Transverse colon (tissue), 4 donors: ENCODE measurements at regions not wholly inside any gene's neighbourhood (a gene's known extent, or its start where the extent isn't known, plus 50 kb on each side); places are given as distances from the start of the nearest gene placed in this dataset.

Experiments
- DNase-seq: peaks from one replicate; pipeline ENCODE4 v3.0.0-alpha.2; 2019
- H3K27ac ChIP-seq, 4 donors: fragments of 200-600 bp; sonication (generic); 2 replicates each; pipeline ENCODE4 v1.5.1; 2016 to 2018; ENCODE audit warnings: inconsistent platforms in 4 of 4
- H3K27me3 ChIP-seq: fragments of 200-600 bp; sonication (generic); 2 replicates; pipeline ENCODE4 v1.5.1; 2017; ENCODE audit warnings: inconsistent platforms
- H3K36me3 ChIP-seq, 4 donors: fragments of 200-600 bp; sonication (generic); 2 replicates each; pipeline ENCODE4 v1.5.1; 2017 to 2019; ENCODE audit warnings: inconsistent platforms in 4 of 4
- H3K4me1 ChIP-seq, 4 donors: fragments of 200-600 bp; sonication (generic); 2 replicates each; pipeline ENCODE4 v1.5.1; 2017 to 2020; ENCODE audit warnings: inconsistent platforms in 4 of 4
- H3K4me3 ChIP-seq, 4 donors: fragments of 200-600 bp; sonication (generic); 1 replicate in 1 of 4; 2 replicates in 3 of 4; pipeline versions ENCODE4 v1.5.1 to v1.6.1; 2017 to 2019; ENCODE audit warnings: inconsistent platforms in 4 of 4
- H3K9me3 ChIP-seq, 2 donors: fragments of 200-600 bp; sonication (generic); 2 replicates each; pipeline ENCODE4 v1.5.1; 2017 to 2019; ENCODE audit warnings: inconsistent platforms in 2 of 2
- CTCF ChIP-seq, 5 experiments: fragments of 200-600 bp in 3 of 5; fragments of 450-650 bp in 2 of 5; sonication (generic) in 3 of 5; IDR thresholded peaks; 1 replicate in 2 of 5; 2 replicates in 3 of 5; pipeline ENCODE4 v1.5.1; 2016 to 2017; ENCODE audit warnings: antibody characterized with exemption in 5 of 5, inconsistent platforms in 3 of 5, mild to moderate bottlenecking in 2 of 5, moderate library complexity in 1 of 5
- EP300 ChIP-seq: sonication (generic); formaldehyde crosslinking; IDR thresholded peaks from one replicate; pipeline ENCODE4 v1.6.1; 2017; ENCODE audit warnings: antibody characterized with exemption, low read depth
- POLR2A ChIP-seq: fragments of 450-650 bp; IDR thresholded peaks from one replicate; pipeline ENCODE4 v1.6.1; 2016; ENCODE audit warnings: antibody characterized with exemption, mild to moderate bottlenecking, moderate library complexity
- POLR2AphosphoS5 ChIP-seq, 3 donors: sonication (generic); formaldehyde crosslinking; IDR thresholded peaks; one replicate each; pipeline ENCODE4 v1.6.1; 2016; ENCODE audit warnings: antibody characterized with exemption in 3 of 3
- WGBS, 2 donors: methylation state at CpG; one replicate each; pipeline ENCODE4 v1.1.5; 2018; ENCODE audit warnings: low coverage in 1 of 2; 5-methylcytosine and 5-hydroxymethylcytosine counted together
- in situ Hi-C, 4 donors: fragments of 200-750 bp; cut with MboI; loops; one replicate each; pipeline versions ENCODE4 v1.15.0 to v1.15.1; 2017; ENCODE audit warnings: low sequenced_read_pairs in 3 of 4, low pct_ligation_motif_present in 1 of 4, low pct_unique_long_range_greater_than_20kb in 1 of 4
- intact Hi-C: fragments of 100-400 bp; cut with DNase I; formaldehyde crosslinking; loops from one replicate; pipeline ENCODE4 v1.15.1; 2023; ENCODE audit warnings: low total_unique reads

- no peak overlapping the region for H3K4me3 ChIP-seq
- peaks cover 3 to 4% of the 10 kb centered on the region in 2 donors for H3K9me3 ChIP-seq
- no peaks in the 10 kb centered on the region for H3K27me3 ChIP-seq
- 77 to 81% methylated on average over 4 of the region's 4 CpGs for WGBS, 2 donors
- intact Hi-C loops (no loop called here), in situ Hi-C loops (no loop called here)
- no peak for TF ChIP-seq CTCF (IDR thresholded peaks at IDR 0.05)
- no peak for TF ChIP-seq POLR2A
- TF ChIP-seq EP300, result no peak
- no peak for TF ChIP-seq POLR2AphosphoS5 (IDR thresholded peaks at IDR 0.05)
- no peak overlapping the region for H3K27ac ChIP-seq
- H3K4me1 ChIP-seq, result no peaks in the 10 kb centered on the region
- no peak for DNase-seq
- H3K36me3 ChIP-seq, result no peaks in the 10 kb centered on the region
Measured at GRCh38 chr12:61808856-61809255, 451.3 kb upstream of the USP15 start.

- no peak for DNase-seq
- Histone ChIP-seq H3K27ac (no peak overlapping the region), H3K4me1 (no peaks in the 10 kb centered on the region), H3K36me3 (no peaks in the 10 kb centered on the region), H3K9me3 (peaks cover 3 to 4% of the 10 kb centered on the region in 2 donors), H3K27me3 (no peaks in the 10 kb centered on the region), H3K4me3 (no peak overlapping the region)
- in situ Hi-C loops (no loop called here), intact Hi-C loops (no loop called here)
- TF ChIP-seq EP300 (no peak), CTCF (IDR thresholded peaks at IDR 0.05) (no peak), POLR2A (no peak), POLR2AphosphoS5 (IDR thresholded peaks at IDR 0.05) (no peak)
- 86 to 88% methylated on average over 1 of the region's 1 CpG for WGBS, 2 donors
Measured at GRCh38 chr12:61810486-61810885, 449.7 kb upstream of the USP15 start.

GRCh38 chr12:61821381-61821780 lies 438.8 kb upstream of the USP15 start:
- no peaks in the 10 kb centered on the region for H3K4me1 ChIP-seq
- TF ChIP-seq POLR2AphosphoS5 (IDR thresholded peaks at IDR 0.05) (no peak), CTCF (IDR thresholded peaks at IDR 0.05) (no peak), EP300 (no peak), POLR2A (no peak)
- no peak overlapping the region for H3K27ac ChIP-seq
- no peak overlapping the region for H3K4me3 ChIP-seq
- no peaks in the 10 kb centered on the region for H3K27me3 ChIP-seq
- in situ Hi-C loops (no loop called here), intact Hi-C loops (no loop called here)
- no peak for DNase-seq
- no peaks in the 10 kb centered on the region for H3K36me3 ChIP-seq
- H3K9me3 ChIP-seq, result no peaks in the 10 kb centered on the region

- Histone ChIP-seq H3K27ac (no peak overlapping the region), H3K9me3 (no peaks in the 10 kb centered on the region), H3K4me1 (no peaks in the 10 kb centered on the region), H3K4me3 (no peak overlapping the region), H3K27me3 (no peaks in the 10 kb centered on the region), H3K36me3 (no peaks in the 10 kb centered on the region)
- TF ChIP-seq POLR2A, result no peak
- no peak for TF ChIP-seq CTCF (IDR thresholded peaks at IDR 0.05)
- TF ChIP-seq POLR2AphosphoS5 (IDR thresholded peaks at IDR 0.05), result no peak
- no peak for TF ChIP-seq EP300
- in situ Hi-C loops (no loop called here), intact Hi-C loops (no loop called here)
- 53 to 61% methylated on average over 3 of the region's 3 CpGs for WGBS, 2 donors
- no peak for DNase-seq
Measured at GRCh38 chr12:61823102-61823501, 437.1 kb upstream of the USP15 start.
